NB4 (cell line): ENCODE measurements at regions not wholly inside any gene's neighbourhood (a gene's known extent, or its start where the extent isn't known, plus 50 kb on each side); places are given as distances from the start of the nearest gene placed in this dataset.
"Not testable (repeated sequence)": the region's sequence is repeated elsewhere in the genome, so short reads cannot be mapped to it uniquely, and the experiment has no call there.

Experiments used
- DNase-seq: peaks from one replicate; pipeline ENCODE4 v3.0.0; 2010; ENCODE audit warnings: low read depth
- H3K4me3 ChIP-seq: one replicate; pipeline ENCODE4 v1.5.1; 2011; ENCODE audit warnings: mild to moderate bottlenecking, low read depth, low read length, moderate library complexity
- MYC ChIP-seq: IDR thresholded peaks from 2 replicates; pipeline ENCODE4 v1.6.1; 2011; ENCODE audit warnings: low read depth, low read length
- POLR2A ChIP-seq: IDR thresholded peaks from 2 replicates; pipeline ENCODE4 v1.6.1; 2011; ENCODE audit warnings: mild to moderate bottlenecking; ENCODE audit not compliant: insufficient read length; ENCODE audit errors: extremely low read depth
- TF ChIP-seq, protein P1 (sequence below): IDR thresholded peaks from one replicate; pipeline ENCODE4 v1.5.1; 2012; ENCODE audit warnings: low read depth, low read length
- TF ChIP-seq, protein P2 (sequence below): IDR thresholded peaks from 2 replicates; pipeline ENCODE4 v1.6.1; 2011; ENCODE audit warnings: low read depth, low read length

DNA sequence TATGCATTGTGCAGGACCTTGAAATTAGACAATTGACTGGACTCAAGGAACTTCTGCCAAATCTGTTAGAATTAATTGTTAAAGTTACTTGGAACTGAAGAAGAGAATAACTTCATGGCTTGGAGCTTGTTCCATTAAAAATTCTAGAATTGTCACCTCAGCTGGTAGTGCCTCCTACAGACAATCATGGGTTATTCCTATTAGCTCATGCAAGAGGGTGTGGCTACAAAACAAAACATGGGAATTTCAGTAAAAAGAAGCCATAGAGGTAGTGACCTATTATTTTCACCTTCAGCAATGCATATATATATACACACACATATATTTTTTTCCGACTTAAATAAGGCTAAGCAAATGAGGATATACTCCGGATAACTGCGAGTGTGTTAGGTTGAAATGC lies 181.9 kb upstream of the DTNA start:
- TF ChIP-seq POLR2A (no peak), MYC (no peak)
- TF ChIP-seq, protein P1, sequence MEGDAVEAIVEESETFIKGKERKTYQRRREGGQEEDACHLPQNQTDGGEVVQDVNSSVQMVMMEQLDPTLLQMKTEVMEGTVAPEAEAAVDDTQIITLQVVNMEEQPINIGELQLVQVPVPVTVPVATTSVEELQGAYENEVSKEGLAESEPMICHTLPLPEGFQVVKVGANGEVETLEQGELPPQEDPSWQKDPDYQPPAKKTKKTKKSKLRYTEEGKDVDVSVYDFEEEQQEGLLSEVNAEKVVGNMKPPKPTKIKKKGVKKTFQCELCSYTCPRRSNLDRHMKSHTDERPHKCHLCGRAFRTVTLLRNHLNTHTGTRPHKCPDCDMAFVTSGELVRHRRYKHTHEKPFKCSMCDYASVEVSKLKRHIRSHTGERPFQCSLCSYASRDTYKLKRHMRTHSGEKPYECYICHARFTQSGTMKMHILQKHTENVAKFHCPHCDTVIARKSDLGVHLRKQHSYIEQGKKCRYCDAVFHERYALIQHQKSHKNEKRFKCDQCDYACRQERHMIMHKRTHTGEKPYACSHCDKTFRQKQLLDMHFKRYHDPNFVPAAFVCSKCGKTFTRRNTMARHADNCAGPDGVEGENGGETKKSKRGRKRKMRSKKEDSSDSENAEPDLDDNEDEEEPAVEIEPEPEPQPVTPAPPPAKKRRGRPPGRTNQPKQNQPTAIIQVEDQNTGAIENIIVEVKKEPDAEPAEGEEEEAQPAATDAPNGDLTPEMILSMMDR, result no peak
- TF ChIP-seq, protein P2, sequence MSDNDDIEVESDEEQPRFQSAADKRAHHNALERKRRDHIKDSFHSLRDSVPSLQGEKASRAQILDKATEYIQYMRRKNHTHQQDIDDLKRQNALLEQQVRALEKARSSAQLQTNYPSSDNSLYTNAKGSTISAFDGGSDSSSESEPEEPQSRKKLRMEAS, result no peak
- H3K4me3 ChIP-seq, result no peak overlapping the region
- DNase-seq, result no peak

DNA sequence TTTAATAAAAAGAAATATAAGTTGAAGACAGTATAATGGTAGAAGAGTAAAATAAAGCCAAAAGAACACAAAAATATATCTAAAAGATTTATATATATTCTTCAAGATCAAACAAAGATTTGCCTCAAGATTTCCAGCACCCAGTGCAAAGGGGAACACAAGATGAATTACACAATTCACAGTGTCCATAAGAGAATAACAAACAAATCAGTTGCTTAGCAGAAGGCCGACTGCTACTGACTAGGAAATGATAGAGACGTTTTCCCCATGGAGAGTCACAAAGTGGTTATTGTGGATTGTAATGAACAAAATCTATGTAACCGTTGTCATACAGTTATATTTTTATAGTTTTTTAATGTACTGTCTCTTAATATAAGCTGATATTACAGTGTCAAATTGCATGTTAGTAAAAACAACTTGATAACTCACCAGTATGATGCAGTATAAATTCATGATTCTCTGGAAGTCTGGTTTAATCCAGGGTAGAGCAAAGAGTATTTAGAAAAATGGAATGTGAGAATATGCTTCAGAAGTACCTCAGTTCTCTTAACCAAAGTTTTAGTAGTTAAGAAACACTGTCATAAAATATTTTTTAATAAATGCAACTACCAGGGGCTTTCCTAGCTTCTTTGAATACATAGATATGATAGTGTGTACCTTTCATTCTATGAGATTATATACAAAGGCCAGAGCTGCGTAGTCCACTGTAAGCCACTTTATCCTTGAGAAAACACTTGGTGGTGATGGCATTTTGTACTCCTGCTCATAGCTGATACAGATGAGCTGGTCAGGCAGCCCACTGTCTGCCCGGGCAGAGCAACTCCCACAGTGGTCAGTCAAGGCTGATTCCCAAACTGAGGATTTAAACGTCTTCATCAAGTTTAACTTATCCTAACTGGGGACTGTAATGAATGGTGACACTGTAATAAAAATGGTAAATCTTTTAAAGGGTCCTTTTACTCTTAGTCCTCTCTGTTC lies 180.5 kb upstream of the DTNA start:
- no peak for DNase-seq
- no peak overlapping the region for H3K4me3 ChIP-seq
- TF ChIP-seq POLR2A (no peak), MYC (no peak)
- TF ChIP-seq, protein P1, result no peak
- TF ChIP-seq, protein P2, result no peak

DNA sequence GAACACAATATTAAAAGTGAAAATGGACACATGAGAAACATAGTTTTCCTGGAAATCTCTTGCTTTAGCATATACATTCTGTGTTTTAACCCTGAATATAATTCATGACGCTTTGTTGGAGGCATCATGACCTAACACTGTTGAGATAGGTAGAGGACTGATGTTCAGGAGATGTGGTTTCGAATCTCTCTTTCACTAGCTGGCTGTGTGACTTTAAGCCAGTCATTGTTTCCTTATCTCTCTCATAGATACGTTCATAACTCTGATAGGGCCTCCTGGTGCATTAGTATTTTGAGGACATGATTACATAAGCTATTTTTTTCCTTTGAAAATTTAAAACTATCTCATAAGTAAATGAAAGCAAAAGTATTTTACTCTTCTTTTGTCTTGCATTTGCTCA lies 179.0 kb upstream of the DTNA start:
- no peak for DNase-seq
- TF ChIP-seq POLR2A (no peak), MYC (no peak)
- TF ChIP-seq, protein P1, result no peak
- H3K4me3 ChIP-seq, result no peak overlapping the region

DNA sequence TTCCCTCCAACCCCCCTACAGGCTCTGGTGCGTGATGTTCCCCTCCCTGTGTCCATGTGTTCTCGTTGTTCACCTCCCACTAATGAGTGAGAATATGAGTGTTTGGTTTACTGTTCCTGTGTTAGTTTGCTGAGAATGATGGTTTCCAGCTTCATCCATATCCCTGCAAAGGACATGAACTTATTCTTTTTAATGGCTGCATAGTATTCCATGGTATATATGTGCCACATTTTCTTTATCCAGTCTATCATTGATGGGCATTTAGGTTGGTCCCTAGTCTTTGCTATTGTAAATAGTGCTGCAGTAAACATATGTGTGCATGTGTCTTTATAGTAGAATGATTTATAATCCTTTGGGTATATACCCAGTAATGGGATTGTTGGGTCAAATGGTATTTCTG lies 175.5 kb upstream of the DTNA start:
- DNase-seq, H3K4me3 ChIP-seq: not testable (repeated sequence)

DNA sequence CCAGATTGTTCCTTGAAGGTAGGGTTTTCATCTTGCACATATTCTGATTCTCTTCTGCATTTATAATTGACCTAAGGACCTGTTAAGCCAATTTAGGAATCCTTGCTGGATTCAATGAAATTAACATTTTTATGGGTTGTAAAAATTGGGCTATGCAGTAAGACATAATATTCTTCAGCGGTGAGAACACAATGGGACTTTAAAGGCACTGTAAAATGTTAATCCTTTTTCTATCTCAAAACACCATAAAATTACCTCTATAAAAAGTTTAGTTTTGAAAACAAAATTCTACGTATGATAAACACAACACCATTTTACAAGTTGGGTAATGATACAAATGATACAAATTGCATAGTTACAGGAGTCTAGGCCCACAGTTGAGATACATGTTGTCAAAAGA lies 169.2 kb upstream of the DTNA start:
- TF ChIP-seq MYC (no peak), POLR2A (no peak)
- TF ChIP-seq, protein P1, result no peak
- TF ChIP-seq, protein P2, result no peak
- no peak overlapping the region for H3K4me3 ChIP-seq
- DNase-seq, result no peak

DNA sequence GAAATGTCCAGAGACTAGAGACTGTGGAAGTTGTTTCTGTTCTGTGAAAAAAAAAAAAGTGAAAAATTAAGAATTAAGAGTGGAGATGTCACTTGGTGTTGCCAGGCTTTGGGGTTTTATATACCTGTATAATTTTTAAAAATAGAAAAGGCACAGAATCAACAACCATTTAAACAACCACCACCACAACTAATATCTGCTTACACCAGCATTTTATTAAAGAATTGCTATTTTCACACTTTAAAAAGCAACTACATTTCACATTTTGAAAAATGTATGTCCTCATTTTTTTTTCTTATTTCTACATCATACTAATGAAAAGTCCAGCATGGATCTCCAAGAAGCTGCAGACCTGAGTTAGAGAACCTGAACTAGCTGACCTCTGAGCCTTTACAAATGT lies 167.5 kb upstream of the DTNA start:
- no peak for TF ChIP-seq MYC
- TF ChIP-seq, protein P1, result no peak
- TF ChIP-seq, protein P2, result no peak
- TF ChIP-seq POLR2A, result no peak
- no peak for DNase-seq
- no peak overlapping the region for H3K4me3 ChIP-seq
